GM19452 (cell line): ENCODE measurements at regions not wholly inside any gene's neighbourhood (a gene's known extent, or its start where the extent isn't known, plus 50 kb on each side); places are given as distances from the start of the nearest gene placed in this dataset.

Experiments
- ATAC-seq: cut with Tn5 transposase; IDR thresholded peaks from one replicate; pipeline ENCODE4 v1.9.1; 2021; ENCODE audit not compliant: unreplicated experiment

- no peak for ATAC-seq
Measured at GRCh38 chr3:6526321-6526720, 334.6 kb upstream of the GRM7 start.

DNA sequence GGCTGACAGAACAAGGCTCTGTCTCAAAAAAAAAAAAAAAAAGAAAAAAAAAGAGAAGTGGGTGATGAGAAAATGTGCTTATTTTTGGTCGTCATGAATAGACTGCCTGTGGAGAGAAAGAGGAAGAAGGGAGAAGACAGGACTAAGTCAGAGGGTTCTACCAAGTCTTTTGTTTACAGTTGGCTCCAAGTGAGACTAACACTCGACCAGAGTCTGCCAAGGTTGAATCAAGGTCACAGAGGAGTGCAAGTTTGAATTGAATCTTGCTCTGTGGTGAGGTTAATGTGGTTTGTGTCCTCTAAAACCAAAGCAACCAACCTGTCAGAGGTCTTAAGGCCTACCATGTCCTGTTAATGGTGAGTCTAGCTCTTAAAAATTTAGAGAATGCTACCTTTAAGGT lies 334.1 kb upstream of the GRM7 start:
- no peak for ATAC-seq

DNA sequence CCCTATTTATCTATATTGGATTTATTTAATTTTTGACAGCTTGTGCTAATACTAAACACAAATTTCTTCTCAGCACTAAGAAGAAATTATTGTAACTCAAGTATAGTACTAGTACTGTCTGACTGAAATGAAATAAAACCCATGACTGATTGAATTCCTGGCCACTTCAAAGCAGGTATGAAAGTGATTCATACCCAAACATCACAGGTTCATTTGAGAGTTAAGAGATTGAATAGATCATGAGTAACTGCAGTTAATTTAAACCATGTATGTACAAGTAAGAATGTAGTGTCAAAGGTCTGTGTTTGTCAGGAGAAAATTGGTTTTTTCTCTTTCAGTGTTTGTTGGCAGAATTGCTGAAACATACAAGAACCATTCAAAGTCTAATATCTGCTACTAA lies 332.0 kb upstream of the GRM7 start:
- ATAC-seq, result no peak

- ATAC-seq, result no peak
Measured at GRCh38 chr3:6531153-6531552, 329.8 kb upstream of the GRM7 start.

GRCh38 chr3:6532101-6532500 lies 328.8 kb upstream of the GRM7 start:
- ATAC-seq, result no peak

DNA sequence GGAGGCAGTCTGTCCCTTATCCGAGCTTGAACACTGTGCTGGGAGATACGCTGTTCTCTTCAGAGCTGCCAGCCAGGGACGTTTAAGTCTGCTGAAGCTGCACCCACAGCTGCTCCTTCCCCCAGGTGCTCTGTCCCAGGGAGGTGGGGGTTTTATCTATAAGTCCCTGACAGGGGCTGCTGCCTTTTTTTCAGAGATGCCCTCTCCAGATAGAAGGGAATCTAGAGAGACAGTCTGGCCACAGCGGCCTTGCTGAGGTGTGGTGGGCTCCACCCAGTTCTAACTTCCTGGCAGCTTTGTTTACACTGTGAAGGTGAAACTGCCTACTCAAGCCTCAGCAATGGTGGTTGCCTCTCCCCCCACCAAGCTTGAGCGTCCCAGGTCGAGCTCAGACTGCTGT lies 319.9 kb upstream of the GRM7 start:
- ATAC-seq, result no peak

- no peak for ATAC-seq
Measured at GRCh38 chr3:6542795-6543194, 318.1 kb upstream of the GRM7 start.

- ATAC-seq, result no peak
Measured at GRCh38 chr3:6549296-6549695, 311.6 kb upstream of the GRM7 start.

DNA sequence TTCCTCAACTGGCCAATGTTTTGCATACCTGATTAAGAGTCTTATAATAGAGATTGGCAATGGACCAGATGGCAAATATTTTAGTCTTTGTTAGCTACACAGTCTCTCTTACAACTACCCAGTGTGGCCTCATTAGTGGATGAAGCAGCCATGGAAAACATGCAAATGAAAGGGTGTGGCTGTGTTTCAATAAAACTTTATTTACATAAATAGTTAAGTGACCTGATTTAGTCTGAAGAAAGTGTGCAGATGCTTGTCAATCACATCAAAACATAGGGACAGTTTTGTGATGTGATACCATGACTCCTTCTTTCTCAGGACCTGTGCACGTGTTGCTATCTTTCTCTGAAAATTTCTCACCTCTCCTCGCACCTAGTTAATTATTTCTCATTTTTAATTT lies 309.8 kb upstream of the GRM7 start:
- ATAC-seq, result no peak

- no peak for ATAC-seq
Measured at GRCh38 chr3:6560259-6560658, 300.7 kb upstream of the GRM7 start.

GRCh38 chr3:6567241-6567640 lies 293.7 kb upstream of the GRM7 start:
- no peak for ATAC-seq

DNA sequence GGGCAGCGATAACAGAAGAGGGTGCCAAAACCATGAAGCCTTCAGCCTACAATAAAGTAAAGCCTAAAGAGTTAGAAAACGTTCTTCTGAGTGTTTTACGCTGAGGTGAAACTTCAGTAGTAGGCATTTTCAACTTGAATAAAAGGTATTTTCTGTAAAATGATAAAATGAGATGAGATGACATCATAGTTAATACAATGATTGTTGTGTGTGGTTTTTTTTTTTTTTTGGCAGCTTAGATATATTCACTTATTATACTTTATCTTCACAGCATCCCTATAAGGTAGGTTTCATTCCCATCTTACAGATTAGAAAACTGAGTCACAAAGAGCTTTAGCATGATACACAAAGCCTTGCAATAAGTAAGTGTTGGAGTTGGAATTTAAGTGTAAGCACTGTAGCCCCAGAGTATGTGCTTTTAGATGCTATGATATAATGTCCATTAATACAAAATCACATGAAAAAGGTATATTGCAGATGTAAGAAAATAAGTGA lies 291.9 kb upstream of the GRM7 start:
- no peak for ATAC-seq

DNA sequence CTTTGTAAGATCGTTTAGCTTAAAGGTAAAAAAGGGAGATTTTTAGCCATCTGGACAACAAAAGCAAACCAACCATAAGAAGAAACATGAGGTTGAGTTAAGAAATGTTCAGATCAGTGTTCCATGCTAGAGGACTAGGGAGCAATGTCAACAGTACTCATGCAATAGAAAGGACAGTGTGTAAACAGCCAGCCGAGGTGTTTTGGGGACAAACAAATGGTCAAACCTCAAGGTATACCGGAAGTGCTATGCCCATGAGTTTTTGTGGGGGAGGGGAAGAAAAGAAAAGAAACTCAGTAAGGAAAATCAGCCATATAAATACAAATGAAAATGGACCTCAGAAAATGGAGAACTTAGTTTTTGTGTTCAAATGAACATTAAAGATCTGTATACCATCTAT lies 289.5 kb upstream of the GRM7 start:
- no peak for ATAC-seq

GRCh38 chr3:6577584-6577983 lies 283.3 kb upstream of the GRM7 start:
- no peak for ATAC-seq

DNA sequence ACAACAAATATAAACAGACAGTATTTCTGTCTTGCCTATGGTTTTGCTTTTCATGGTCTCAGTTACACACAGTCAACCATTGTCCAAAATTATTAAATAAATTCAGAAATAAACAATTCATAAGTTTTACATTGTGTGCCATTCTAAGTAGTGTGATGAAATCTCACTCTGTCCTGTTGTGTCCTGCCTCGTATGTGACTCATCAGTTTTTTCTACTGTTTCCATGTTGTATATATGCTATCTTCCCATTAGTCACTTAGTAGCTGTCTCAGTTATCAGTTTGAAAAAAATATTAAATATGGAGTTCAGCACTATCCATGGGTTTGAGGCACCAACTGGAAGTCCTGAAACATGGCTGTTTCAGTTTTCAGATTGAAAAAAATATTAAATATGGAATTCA lies 282.4 kb upstream of the GRM7 start:
- no peak for ATAC-seq

DNA sequence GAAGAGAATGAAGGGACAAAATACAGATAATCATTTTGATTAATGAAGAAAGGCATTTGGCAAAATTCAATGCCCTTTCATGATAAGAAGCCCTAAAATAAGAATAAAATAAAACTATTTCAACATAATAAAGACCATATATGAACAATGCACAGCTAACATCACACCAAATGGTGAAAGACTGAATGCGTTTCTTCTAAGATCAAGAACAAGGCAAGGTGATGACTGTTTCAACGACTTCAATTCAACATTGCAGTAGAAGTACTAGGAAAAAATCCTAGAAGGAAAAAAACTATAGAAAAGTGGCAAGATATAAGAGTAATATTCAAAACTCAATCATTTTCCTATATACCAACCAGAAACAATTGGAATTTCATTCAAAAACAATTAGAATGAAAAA lies 280.1 kb upstream of the GRM7 start:
- no peak for ATAC-seq

DNA sequence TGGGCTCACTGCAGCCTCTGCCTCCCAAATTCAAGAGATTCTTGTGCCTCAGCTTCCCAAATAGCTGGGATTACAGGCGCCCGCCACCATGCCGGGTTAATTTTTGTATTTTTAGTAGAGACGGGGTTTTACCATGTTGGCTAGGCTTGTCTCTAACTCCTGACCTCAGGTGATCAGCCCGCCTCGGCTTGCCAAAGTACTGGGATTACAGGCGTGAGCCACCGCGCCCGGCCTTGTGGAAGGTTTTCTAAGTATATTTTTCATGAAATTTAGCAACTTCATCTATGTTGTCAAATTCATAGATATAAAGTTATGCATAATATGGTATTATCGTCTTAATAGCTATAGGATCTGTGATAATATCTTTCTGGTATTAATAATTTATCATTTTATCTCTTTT lies 275.6 kb upstream of the GRM7 start:
- ATAC-seq, result no peak

GRCh38 chr3:6600237-6600636 lies 260.7 kb upstream of the GRM7 start:
- ATAC-seq, result no peak

GRCh38 chr3:6601374-6601773 lies 259.5 kb upstream of the GRM7 start:
- ATAC-seq, result no peak

- no peak for ATAC-seq
Measured at GRCh38 chr3:6602329-6602728, 258.6 kb upstream of the GRM7 start.

DNA sequence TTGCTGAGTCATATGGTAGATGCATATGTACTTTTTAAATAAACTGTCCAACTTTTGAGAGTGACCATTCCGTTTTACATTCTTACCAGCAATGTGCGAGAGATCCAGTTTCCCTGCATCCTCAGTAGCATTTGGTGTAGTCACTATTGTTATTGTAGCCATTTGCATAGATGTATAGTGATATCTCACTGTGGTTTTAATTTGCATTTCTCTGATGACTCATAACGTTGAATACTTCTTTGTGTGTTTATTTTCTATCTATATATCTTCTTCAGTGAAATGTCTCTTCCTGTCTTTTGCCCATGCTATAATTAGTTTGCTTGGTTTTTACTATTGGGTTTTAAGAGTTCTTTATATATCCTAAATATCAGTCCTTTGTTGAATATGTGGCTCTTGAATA lies 255.7 kb upstream of the GRM7 start:
- ATAC-seq, result no peak

GRCh38 chr3:6608843-6609242 lies 252.1 kb upstream of the GRM7 start:
- ATAC-seq, result no peak

DNA sequence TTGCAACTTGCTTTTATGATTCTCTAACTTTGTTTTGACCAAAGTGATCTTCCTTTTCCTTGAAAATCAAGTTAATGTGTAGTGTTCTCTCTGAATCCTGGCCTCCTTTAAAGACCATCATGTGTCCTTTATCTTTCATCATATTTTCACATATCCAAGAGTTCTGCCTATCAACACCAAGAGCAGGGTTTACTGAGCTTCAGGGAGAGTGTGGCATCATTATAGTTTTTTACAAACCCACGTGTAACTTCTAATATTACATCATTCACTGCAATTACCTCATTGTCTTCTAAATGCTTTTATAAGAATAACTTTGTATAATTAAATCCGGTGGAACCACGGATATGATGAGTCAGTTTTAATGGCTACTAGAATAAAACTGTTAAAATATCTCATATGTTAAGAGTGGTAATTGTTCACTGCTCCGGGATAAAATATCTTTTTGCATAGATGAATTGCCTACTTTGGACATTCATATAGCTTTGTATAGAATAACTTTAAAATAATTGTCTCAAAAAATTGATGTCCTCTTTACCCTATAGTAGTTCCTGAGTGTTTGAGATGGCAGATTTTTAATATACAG lies 248.8 kb upstream of the GRM7 start:
- no peak for ATAC-seq

DNA sequence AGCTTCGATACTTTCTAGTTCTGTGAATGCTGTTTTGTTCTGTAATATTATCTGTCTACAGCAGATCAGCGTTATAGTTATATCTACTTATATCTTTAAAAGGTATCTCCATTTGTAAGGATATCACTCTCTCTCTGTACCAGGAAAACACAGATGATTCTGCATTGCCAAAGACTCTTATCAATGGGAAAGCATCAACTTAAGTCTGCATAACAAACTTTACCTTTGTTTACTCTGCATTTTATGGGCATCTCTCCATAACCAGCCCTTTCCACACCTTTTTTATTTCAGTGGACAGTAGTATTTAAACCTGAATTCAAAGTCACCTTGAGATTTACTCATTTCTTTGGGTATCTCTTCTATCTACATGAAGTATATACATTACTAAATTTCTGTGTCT lies 238.7 kb upstream of the GRM7 start:
- ATAC-seq, result no peak
